ENCODE measurements at regions not wholly inside any gene's neighbourhood (a gene's known extent, or its start where the extent isn't known, plus 50 kb on each side); places are given as distances from the start of the nearest gene placed in this dataset.

DNA sequence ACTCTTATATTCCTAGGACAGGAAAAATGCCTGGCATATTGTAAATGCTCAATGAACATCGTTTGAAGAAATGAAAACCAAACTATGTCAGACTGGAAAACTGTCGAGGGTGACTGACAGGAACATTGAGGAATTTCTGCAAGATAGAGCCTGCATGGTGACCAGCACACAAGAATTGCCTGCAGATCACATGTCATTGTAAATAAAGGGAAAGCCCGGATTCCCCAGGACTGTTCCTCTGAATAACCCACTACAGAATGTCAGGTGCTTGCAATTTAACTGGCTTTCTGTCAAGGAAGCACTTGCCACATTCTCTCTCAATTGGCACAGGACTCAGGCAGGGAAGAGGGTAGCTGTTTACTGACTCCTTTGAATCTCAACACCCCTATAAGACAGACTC is 129.0 kb upstream of the REG3G start:
- TF ChIP-seq, protein P1, sequence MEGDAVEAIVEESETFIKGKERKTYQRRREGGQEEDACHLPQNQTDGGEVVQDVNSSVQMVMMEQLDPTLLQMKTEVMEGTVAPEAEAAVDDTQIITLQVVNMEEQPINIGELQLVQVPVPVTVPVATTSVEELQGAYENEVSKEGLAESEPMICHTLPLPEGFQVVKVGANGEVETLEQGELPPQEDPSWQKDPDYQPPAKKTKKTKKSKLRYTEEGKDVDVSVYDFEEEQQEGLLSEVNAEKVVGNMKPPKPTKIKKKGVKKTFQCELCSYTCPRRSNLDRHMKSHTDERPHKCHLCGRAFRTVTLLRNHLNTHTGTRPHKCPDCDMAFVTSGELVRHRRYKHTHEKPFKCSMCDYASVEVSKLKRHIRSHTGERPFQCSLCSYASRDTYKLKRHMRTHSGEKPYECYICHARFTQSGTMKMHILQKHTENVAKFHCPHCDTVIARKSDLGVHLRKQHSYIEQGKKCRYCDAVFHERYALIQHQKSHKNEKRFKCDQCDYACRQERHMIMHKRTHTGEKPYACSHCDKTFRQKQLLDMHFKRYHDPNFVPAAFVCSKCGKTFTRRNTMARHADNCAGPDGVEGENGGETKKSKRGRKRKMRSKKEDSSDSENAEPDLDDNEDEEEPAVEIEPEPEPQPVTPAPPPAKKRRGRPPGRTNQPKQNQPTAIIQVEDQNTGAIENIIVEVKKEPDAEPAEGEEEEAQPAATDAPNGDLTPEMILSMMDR (conservative IDR thresholded peaks at IDR 0.05; ENCODE audit: low read length), result no peak
- TF ChIP-seq EZH2phosphoT487 (IDR thresholded peaks at IDR 0.05; ENCODE audit: borderline replicate concordance), result no peak

Data from Loucy (cell line).